Natural killer cell treated with Interleukin-12 subunit alpha and Interleukin-12 subunit beta and Interleukin-15 and Interleukin-18, amount 100 ng/mL, for 72 hours (primary cell): ENCODE measurements at regions not wholly inside any gene's neighbourhood (a gene's known extent, or its start where the extent isn't known, plus 50 kb on each side); places are given as distances from the start of the nearest gene placed in this dataset.

Experiments used
- ATAC-seq, 2 donors: fragments of 150-1000 bp; cut with Tn5 transposase in 1 of 2; sonication (Bioruptor Pico), chemical (Tn5 transposase) in 1 of 2; 2 replicates each; pipeline ENCODE4 v1.10.0; 2021
- DNase-seq: peaks from one replicate; pipeline ENCODE4 v3.0.0; 2022; ENCODE audit warnings: low spot score
- H3K27ac Mint-ChIP-seq, 2 donors: 1 replicate in 1 of 2; 2 replicates in 1 of 2; pipeline ENCODE4 v1.8.0; 2022; ENCODE audit warnings: mixed read lengths in 2 of 2, mild to moderate bottlenecking in 1 of 2, moderate library complexity in 1 of 2
- H3K27me3 Mint-ChIP-seq, 2 donors: 1 replicate in 1 of 2; 2 replicates in 1 of 2; pipeline ENCODE4 v1.8.0; 2022; ENCODE audit warnings: mixed read lengths in 2 of 2
- H3K36me3 Mint-ChIP-seq: one replicate; pipeline ENCODE4 v1.8.0; 2022; ENCODE audit warnings: mixed read lengths
- H3K4me1 Mint-ChIP-seq, 2 donors: 1 replicate in 1 of 2; 2 replicates in 1 of 2; pipeline ENCODE4 v1.8.0; 2022; ENCODE audit warnings: low read depth in 2 of 2, mixed read lengths in 2 of 2, mild to moderate bottlenecking in 1 of 2
- H3K4me3 Mint-ChIP-seq: one replicate; pipeline ENCODE4 v1.8.0; 2022; ENCODE audit warnings: mixed read lengths
- H3K9me3 Mint-ChIP-seq: 2 replicates; pipeline ENCODE4 v1.8.0; 2022; ENCODE audit warnings: mixed read lengths

GRCh38 chr6:126738146-126738545 lies 380.3 kb upstream of the RSPO3 start:
- no peak for ATAC-seq
- Mint-ChIP-seq H3K27ac (no peak overlapping the region), H3K4me1 (no peaks in the 10 kb centered on the region), H3K36me3 (no peaks in the 10 kb centered on the region), H3K27me3 (no peaks in the 10 kb centered on the region), H3K4me3 (no peak overlapping the region), H3K9me3 (peaks cover 8% of the 10 kb centered on the region)
- no peak for DNase-seq

DNA sequence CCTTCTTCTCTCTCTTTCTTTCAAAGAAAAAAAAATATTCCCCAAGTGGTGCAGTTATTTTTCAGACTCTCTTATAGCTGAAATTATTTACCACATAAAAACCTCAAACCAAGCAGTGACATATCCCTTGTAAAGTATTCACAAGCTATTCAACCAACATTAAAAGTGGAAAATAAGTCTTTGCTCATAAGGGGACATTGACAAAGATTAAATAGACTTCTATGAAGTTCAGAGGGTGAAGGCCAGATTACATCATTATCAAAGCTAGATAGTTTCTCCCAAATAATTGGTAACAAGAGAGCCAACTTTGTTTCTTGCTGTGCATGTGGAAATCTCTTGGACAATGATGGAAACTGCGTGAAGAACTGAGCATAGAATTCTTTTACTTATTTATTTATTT lies 379.8 kb upstream of the RSPO3 start:
- no peaks in the 10 kb centered on the region for H3K36me3 Mint-ChIP-seq
- no peak overlapping the region for H3K27ac Mint-ChIP-seq
- H3K4me3 Mint-ChIP-seq: no peak overlapping the region
- no peaks in the 10 kb centered on the region for H3K27me3 Mint-ChIP-seq
- ATAC-seq: no peak
- no peak for DNase-seq
- H3K4me1 Mint-ChIP-seq: no peaks in the 10 kb centered on the region
- peaks cover 8% of the 10 kb centered on the region for H3K9me3 Mint-ChIP-seq

- H3K27me3 Mint-ChIP-seq: no peaks in the 10 kb centered on the region
- ATAC-seq: no peak
- H3K36me3 Mint-ChIP-seq: no peaks in the 10 kb centered on the region
- no peak overlapping the region for H3K4me3 Mint-ChIP-seq
- no peaks in the 10 kb centered on the region for H3K4me1 Mint-ChIP-seq
- no peak overlapping the region for H3K27ac Mint-ChIP-seq
- DNase-seq: no peak
- peaks cover 13% of the 10 kb centered on the region for H3K9me3 Mint-ChIP-seq
Observed at GRCh38 chr6:126743076-126743475, 375.4 kb upstream of the RSPO3 start.

GRCh38 chr6:126747728-126748540 lies 370.5 kb upstream of the RSPO3 start:
- Mint-ChIP-seq H3K36me3 (peaks cover 5% of the 10 kb centered on the region), H3K27me3 (no peaks in the 10 kb centered on the region), H3K4me1 (no peaks in the 10 kb centered on the region), H3K4me3 (no peak overlapping the region), H3K9me3 (peaks cover 23% of the 10 kb centered on the region), H3K27ac (no peak overlapping the region)
- ATAC-seq (no peak), DNase-seq (no peak)

DNA sequence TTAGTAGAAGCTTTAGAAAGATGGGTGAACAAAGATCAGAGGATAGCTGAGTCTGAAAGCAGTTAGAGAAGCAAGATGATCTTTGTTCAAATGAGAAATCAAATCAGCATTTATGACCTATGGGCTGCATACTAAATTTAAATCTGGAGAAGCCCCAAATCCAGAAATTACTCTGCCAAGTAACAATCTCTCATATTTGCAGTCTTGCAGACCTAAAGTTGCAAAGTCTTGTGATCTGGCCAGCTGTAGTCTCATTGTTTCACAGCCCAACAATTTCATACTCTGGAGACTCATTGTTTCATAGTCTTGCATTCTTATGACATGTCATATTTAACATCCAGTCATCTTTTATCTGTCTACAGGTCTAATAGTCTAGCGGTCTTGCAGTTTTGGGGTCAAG lies 364.9 kb upstream of the RSPO3 start:
- H3K9me3 Mint-ChIP-seq: peaks cover 20% of the 10 kb centered on the region
- no peak overlapping the region for H3K27ac Mint-ChIP-seq
- H3K27me3 Mint-ChIP-seq: no peaks in the 10 kb centered on the region
- peaks cover 5% of the 10 kb centered on the region for H3K36me3 Mint-ChIP-seq
- ATAC-seq (no peak), DNase-seq (no peak)
- H3K4me3 Mint-ChIP-seq: no peak overlapping the region
- H3K4me1 Mint-ChIP-seq: no peaks in the 10 kb centered on the region

- Mint-ChIP-seq H3K9me3 (peaks cover 3% of the 10 kb centered on the region), H3K4me3 (no peak overlapping the region), H3K27ac (no peak overlapping the region), H3K27me3 (no peaks in the 10 kb centered on the region), H3K4me1 (no peaks in the 10 kb centered on the region), H3K36me3 (no peaks in the 10 kb centered on the region)
- DNase-seq (no peak), ATAC-seq (no peak)
Observed at GRCh38 chr6:126761854-126762253, 356.6 kb upstream of the RSPO3 start.

- Mint-ChIP-seq H3K4me1 (no peaks in the 10 kb centered on the region), H3K4me3 (no peak overlapping the region), H3K27ac (no peak overlapping the region), H3K36me3 (no peaks in the 10 kb centered on the region), H3K27me3 (no peaks in the 10 kb centered on the region), H3K9me3 (peaks cover 3% of the 10 kb centered on the region)
- DNase-seq: no peak
- no peak for ATAC-seq
Observed at GRCh38 chr6:126764104-126764503, 354.4 kb upstream of the RSPO3 start.

GRCh38 chr6:126764671-126765070 lies 353.8 kb upstream of the RSPO3 start:
- no peaks in the 10 kb centered on the region for H3K4me1 Mint-ChIP-seq
- H3K27ac Mint-ChIP-seq: no peak overlapping the region
- no peaks in the 10 kb centered on the region for H3K27me3 Mint-ChIP-seq
- no peaks in the 10 kb centered on the region for H3K36me3 Mint-ChIP-seq
- DNase-seq: no peak
- no peak overlapping the region for H3K4me3 Mint-ChIP-seq
- peaks cover 3% of the 10 kb centered on the region for H3K9me3 Mint-ChIP-seq
- ATAC-seq: no peak

GRCh38 chr6:126766820-126767219 lies 351.7 kb upstream of the RSPO3 start:
- Mint-ChIP-seq H3K27ac (no peak overlapping the region), H3K36me3 (no peaks in the 10 kb centered on the region), H3K4me3 (no peak overlapping the region), H3K27me3 (no peaks in the 10 kb centered on the region), H3K4me1 (no peaks in the 10 kb centered on the region), H3K9me3 (peaks cover 3% of the 10 kb centered on the region)
- DNase-seq (no peak), ATAC-seq (no peak)

GRCh38 chr6:126767711-126768110 lies 350.8 kb upstream of the RSPO3 start:
- no peak overlapping the region for H3K27ac Mint-ChIP-seq
- H3K4me3 Mint-ChIP-seq: no peak overlapping the region
- H3K9me3 Mint-ChIP-seq: peaks cover 3% of the 10 kb centered on the region
- no peaks in the 10 kb centered on the region for H3K4me1 Mint-ChIP-seq
- DNase-seq (no peak), ATAC-seq (no peak)
- no peaks in the 10 kb centered on the region for H3K36me3 Mint-ChIP-seq
- H3K27me3 Mint-ChIP-seq: no peaks in the 10 kb centered on the region

GRCh38 chr6:126770176-126770575 lies 348.3 kb upstream of the RSPO3 start:
- no peaks in the 10 kb centered on the region for H3K9me3 Mint-ChIP-seq
- H3K36me3 Mint-ChIP-seq: no peaks in the 10 kb centered on the region
- H3K27ac Mint-ChIP-seq: no peak overlapping the region
- DNase-seq: no peak
- H3K4me1 Mint-ChIP-seq: no peaks in the 10 kb centered on the region
- no peak for ATAC-seq
- H3K4me3 Mint-ChIP-seq: no peak overlapping the region
- H3K27me3 Mint-ChIP-seq: no peaks in the 10 kb centered on the region

DNA sequence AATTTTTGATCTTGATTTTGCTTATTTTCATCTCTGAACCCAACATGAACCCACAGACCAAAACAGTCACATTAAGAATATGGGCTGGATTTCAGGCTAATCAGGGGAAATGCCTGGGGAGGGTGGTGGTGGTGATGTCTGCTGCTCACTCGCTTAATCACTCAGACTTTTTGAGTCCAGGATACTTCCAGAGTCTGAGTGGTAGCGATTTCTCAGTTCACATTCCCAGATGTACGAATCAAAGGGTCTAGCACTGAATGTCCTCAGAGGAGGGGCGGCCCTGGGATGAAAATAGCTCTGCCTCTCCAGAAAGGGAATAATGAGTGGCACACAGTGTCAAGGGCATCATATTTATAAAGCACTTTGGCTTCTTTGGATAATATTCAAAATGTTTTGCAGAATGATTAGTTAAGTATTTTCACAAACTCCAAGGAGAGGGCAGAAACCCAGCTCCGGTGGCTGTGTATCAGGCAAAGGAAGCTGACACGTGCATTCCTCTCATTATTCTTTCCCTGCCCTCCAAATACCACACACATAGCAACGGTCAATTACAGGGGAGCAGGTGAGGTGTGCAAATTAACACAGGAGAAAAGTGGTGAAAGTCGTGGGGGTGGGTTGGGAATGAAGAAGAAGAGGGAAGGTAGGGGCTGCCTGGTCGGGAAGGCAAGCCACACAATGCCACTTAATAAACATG lies 345.2 kb upstream of the RSPO3 start:
- Mint-ChIP-seq H3K36me3 (no peaks in the 10 kb centered on the region), H3K4me1 (no peaks in the 10 kb centered on the region), H3K9me3 (peaks cover 3% of the 10 kb centered on the region), H3K4me3 (no peak overlapping the region), H3K27ac (no peak overlapping the region), H3K27me3 (no peaks in the 10 kb centered on the region)
- ATAC-seq (no peak), DNase-seq (no peak)

DNA sequence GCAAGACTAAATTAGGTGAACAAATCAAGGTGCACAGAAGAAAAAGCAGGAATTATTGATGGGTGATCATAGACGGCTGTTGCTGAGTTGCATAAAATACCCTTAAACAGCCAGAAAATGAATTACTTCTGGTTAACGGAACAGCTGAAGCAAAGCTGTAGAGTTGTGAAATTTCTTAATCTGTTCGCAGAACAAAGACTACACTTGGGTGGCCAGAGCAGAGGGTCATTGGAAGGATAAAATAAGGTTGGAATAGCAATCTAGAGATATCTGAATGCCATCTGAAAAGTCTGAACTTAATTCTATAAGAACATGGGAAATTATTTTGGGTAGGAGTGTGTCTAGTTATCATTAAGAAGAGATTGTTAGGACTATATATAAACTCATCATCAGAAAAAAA lies 339.1 kb upstream of the RSPO3 start:
- Mint-ChIP-seq H3K27ac (no peak overlapping the region), H3K36me3 (no peaks in the 10 kb centered on the region), H3K27me3 (no peaks in the 10 kb centered on the region), H3K4me1 (no peaks in the 10 kb centered on the region), H3K4me3 (no peak overlapping the region), H3K9me3 (peaks cover 3% of the 10 kb centered on the region)
- ATAC-seq (no peak), DNase-seq (no peak)

- Mint-ChIP-seq H3K36me3 (no peaks in the 10 kb centered on the region), H3K4me1 (no peaks in the 10 kb centered on the region), H3K9me3 (no peaks in the 10 kb centered on the region), H3K4me3 (no peak overlapping the region), H3K27me3 (no peaks in the 10 kb centered on the region), H3K27ac (no peak overlapping the region)
- ATAC-seq (no peak), DNase-seq (no peak)
Observed at GRCh38 chr6:126781582-126781981, 336.9 kb upstream of the RSPO3 start.
